HEK293 (cell line): ENCODE measurements at regions not wholly inside any gene's neighbourhood (a gene's known extent, or its start where the extent isn't known, plus 50 kb on each side); places are given as distances from the start of the nearest gene placed in this dataset.

Experiments
- CTCF ChIA-PET: fragments of 350-600 bp; formaldehyde crosslinking; extraction: SDS; loops from one replicate; lab custom pipeline; 2021; ENCODE audit warnings: antibody characterized with exemption; lab: Yijun Ruan, JAX
- POLR2A ChIA-PET: fragments of 300-600 bp; formaldehyde crosslinking; extraction: SDS; loops from one replicate; lab custom pipeline; 2020; ENCODE audit warnings: antibody characterized with exemption, inconsistent platforms; lab: Yijun Ruan, JAX
- H3K27ac ChIP-seq: fragments of 200-500 bp; sonication (Bioruptor generic); 2 replicates; pipeline ENCODE4 v1.5.1; 2014; ENCODE audit warnings: low read depth, low read length, control low read depth, inconsistent platforms; ENCODE audit errors: extremely low read depth
- H3K36me3 ChIP-seq, 2 experiments: fragments of 200-500 bp in 1 of 2; sonication (Bioruptor generic) in 1 of 2; 1 replicate in 1 of 2; 2 replicates in 1 of 2; pipeline ENCODE4 v1.5.1; 2014 to 2017; ENCODE audit warnings: inconsistent platforms in 2 of 2, low read length in 2 of 2; ENCODE audit not compliant: control insufficient read depth in 2 of 2, insufficient read depth in 1 of 2
- H3K4me1 ChIP-seq: fragments of 200-500 bp; sonication (Bioruptor generic); 2 replicates; pipeline ENCODE4 v1.5.1; 2014; ENCODE audit warnings: mild to moderate bottlenecking, low read length, inconsistent platforms; ENCODE audit not compliant: control insufficient read depth, insufficient read depth
- H3K4me3 ChIP-seq: 2 replicates; pipeline ENCODE4 v1.5.1; 2011; ENCODE audit warnings: low read depth, mild to moderate bottlenecking, control low read depth, low read length, moderate library complexity
- H3K9me3 ChIP-seq: fragments of 200-500 bp; sonication (Bioruptor generic); 2 replicates; pipeline ENCODE4 v1.5.1; 2014; ENCODE audit warnings: low read depth, low read length, inconsistent platforms; ENCODE audit not compliant: control insufficient read depth, insufficient read depth
- MEIS1 ChIP-seq: sonication (generic); formaldehyde crosslinking; IDR thresholded peaks from 2 replicates; pipeline ENCODE4 v1.8.1; 2022; ENCODE audit warnings: missing genetic modification reagents, mild to moderate bottlenecking, borderline replicate concordance
- REPIN1 ChIP-seq: fragments of 450-650 bp; formaldehyde crosslinking; IDR thresholded peaks from 2 replicates; pipeline ENCODE4 v1.5.1; 2017; ENCODE audit warnings: missing biosample characterization, missing genetic modification characterization, low read depth
- SP7 ChIP-seq: fragments of 450-650 bp; formaldehyde crosslinking; IDR thresholded peaks from 2 replicates; pipeline ENCODE4 v1.5.1; 2016; ENCODE audit warnings: missing biosample characterization, missing genetic modification characterization
- ZBTB17 ChIP-seq: fragments of 450-650 bp; formaldehyde crosslinking; IDR thresholded peaks from 2 replicates; pipeline ENCODE4 v1.5.1; 2016; ENCODE audit warnings: missing biosample characterization, missing genetic modification characterization
- ZBTB8A ChIP-seq: fragments of 450-650 bp; formaldehyde crosslinking; IDR thresholded peaks from 2 replicates; pipeline ENCODE4 v1.5.1; 2016; ENCODE audit warnings: missing biosample characterization, missing genetic modification characterization
- ZNF112 ChIP-seq: fragments of 450-650 bp; formaldehyde crosslinking; IDR thresholded peaks from 2 replicates; pipeline ENCODE4 v1.5.0; 2017; ENCODE audit warnings: missing biosample characterization, missing genetic modification characterization
- ZNF114 ChIP-seq: fragments of 450-650 bp; formaldehyde crosslinking; IDR thresholded peaks from 2 replicates; pipeline ENCODE4 v1.5.0; 2017; ENCODE audit warnings: missing biosample characterization, missing genetic modification characterization
- ZNF221 ChIP-seq: fragments of 450-650 bp; formaldehyde crosslinking; IDR thresholded peaks from 2 replicates; pipeline ENCODE4 v1.5.1; 2017; ENCODE audit warnings: missing biosample characterization, missing genetic modification characterization, borderline replicate concordance
- ZNF239 ChIP-seq: fragments of 450-650 bp; formaldehyde crosslinking; IDR thresholded peaks from 2 replicates; pipeline ENCODE4 v1.5.1; 2016; ENCODE audit warnings: missing biosample characterization, missing genetic modification characterization
- ZNF292 ChIP-seq: fragments of 450-650 bp; formaldehyde crosslinking; IDR thresholded peaks from 2 replicates; pipeline ENCODE4 v1.5.1; 2016; ENCODE audit warnings: low read depth, missing biosample characterization, missing genetic modification characterization, borderline replicate concordance
- ZNF350 ChIP-seq: fragments of 450-650 bp; formaldehyde crosslinking; IDR thresholded peaks from 2 replicates; pipeline ENCODE4 v1.5.0; 2017; ENCODE audit warnings: missing biosample characterization, mild to moderate bottlenecking, missing genetic modification characterization
- ZNF473 ChIP-seq: fragments of 450-650 bp; formaldehyde crosslinking; IDR thresholded peaks from 2 replicates; pipeline ENCODE4 v1.5.1; 2017; ENCODE audit warnings: missing biosample characterization, missing genetic modification characterization
- ZNF544 ChIP-seq: fragments of 450-650 bp; formaldehyde crosslinking; IDR thresholded peaks from 2 replicates; pipeline ENCODE4 v1.5.0; 2017; ENCODE audit warnings: missing biosample characterization, missing genetic modification characterization
- ZNF549 ChIP-seq: fragments of 450-650 bp; IDR thresholded peaks from 2 replicates; pipeline ENCODE4 v1.5.1; 2018; ENCODE audit warnings: missing biosample characterization, missing genetic modification characterization, mild to moderate bottlenecking, inconsistent platforms, moderate library complexity
- ZNF621 ChIP-seq: fragments of 450-650 bp; formaldehyde crosslinking; IDR thresholded peaks from 2 replicates; pipeline ENCODE4 v1.5.1; 2017; ENCODE audit warnings: missing biosample characterization, missing genetic modification characterization
- ZNF624 ChIP-seq: fragments of 450-650 bp; formaldehyde crosslinking; IDR thresholded peaks from 2 replicates; pipeline ENCODE4 v1.5.1; 2017; ENCODE audit warnings: missing biosample characterization, missing genetic modification characterization
- ZNF776 ChIP-seq: fragments of 450-650 bp; formaldehyde crosslinking; IDR thresholded peaks from 2 replicates; pipeline ENCODE4 v1.5.0; 2017; ENCODE audit warnings: missing biosample characterization, missing genetic modification characterization, borderline replicate concordance
- TF ChIP-seq, protein P1 (sequence below): fragments of 450-650 bp; formaldehyde crosslinking; IDR thresholded peaks from 2 replicates; pipeline ENCODE4 v1.5.1; 2016; ENCODE audit warnings: missing biosample characterization, missing genetic modification characterization
- TF ChIP-seq, protein P2 (sequence below): fragments of 450-650 bp; formaldehyde crosslinking; IDR thresholded peaks from 2 replicates; pipeline ENCODE4 v1.5.1; 2017; ENCODE audit warnings: missing biosample characterization, missing genetic modification characterization

DNA sequence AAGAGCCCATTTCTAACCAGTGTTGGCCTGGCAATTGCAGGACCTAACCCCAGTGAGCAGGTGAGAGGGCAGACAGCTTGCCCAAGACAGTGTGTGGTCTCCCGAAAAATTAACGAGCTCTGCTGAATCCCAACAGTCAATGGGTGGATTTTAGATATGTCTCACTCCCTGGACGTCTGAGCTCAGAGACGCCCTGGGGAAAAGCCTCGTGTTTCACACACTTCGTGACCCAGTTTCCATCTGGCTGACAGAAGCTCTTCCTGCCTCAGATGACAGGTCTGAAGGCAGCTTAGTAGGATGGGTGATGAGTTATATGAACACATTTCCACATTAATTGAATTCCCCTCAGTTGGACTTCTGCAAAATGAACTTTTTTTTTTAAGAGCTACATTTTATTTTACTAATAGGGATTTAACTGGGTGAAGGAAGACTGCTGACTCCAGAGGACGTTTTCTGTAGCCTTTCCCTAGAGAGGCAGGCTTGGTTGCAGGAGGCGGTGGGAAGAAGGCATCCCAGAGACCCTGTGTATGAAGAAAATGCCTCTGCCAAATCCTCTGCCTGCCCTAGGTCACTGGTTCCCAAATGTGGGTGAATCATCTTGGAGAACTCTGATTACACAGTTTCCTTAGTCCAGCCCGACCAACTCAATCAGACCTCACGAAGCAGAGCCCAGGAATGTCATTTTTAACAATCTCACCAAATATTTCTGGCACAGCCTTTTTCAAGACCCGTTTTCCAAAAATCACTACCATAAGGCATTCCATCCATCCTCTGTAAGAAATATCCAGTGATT is 71.7 kb upstream of the LY86 start:
- POLR2A ChIA-PET: interaction anchor here (0.6 kb wide), 1 partner anchor 206 kb away, joined by 3 read pairs; no protein-coding TSS in a partner anchor
- CTCF ChIA-PET: interaction anchor here (0.7 to 2.7 kb wide), 2 partner anchors 30 to 158 kb away, joined by 3 to 9 read pairs; no protein-coding TSS in a partner anchor
- no peaks in the 10 kb centered on the region for H3K4me1 ChIP-seq
- no peaks in the 10 kb centered on the region for H3K36me3 ChIP-seq
- H3K27ac ChIP-seq: no peak overlapping the region
- TF ChIP-seq ZNF624 (tag by site-specific recombination) (no peak), ZBTB17 (tag by site-specific recombination) (no peak), ZNF114 (no peak), ZNF239 (tag by site-specific recombination) (no peak), ZBTB8A (tag by site-specific recombination) (no peak), ZNF473 (tag by site-specific recombination) (no peak), SP7 (tag by site-specific recombination) (no peak), ZNF221 (tag by site-specific recombination) (no peak), ZNF776 (tag by site-specific recombination) (no peak)
- TF ChIP-seq, protein P1, sequence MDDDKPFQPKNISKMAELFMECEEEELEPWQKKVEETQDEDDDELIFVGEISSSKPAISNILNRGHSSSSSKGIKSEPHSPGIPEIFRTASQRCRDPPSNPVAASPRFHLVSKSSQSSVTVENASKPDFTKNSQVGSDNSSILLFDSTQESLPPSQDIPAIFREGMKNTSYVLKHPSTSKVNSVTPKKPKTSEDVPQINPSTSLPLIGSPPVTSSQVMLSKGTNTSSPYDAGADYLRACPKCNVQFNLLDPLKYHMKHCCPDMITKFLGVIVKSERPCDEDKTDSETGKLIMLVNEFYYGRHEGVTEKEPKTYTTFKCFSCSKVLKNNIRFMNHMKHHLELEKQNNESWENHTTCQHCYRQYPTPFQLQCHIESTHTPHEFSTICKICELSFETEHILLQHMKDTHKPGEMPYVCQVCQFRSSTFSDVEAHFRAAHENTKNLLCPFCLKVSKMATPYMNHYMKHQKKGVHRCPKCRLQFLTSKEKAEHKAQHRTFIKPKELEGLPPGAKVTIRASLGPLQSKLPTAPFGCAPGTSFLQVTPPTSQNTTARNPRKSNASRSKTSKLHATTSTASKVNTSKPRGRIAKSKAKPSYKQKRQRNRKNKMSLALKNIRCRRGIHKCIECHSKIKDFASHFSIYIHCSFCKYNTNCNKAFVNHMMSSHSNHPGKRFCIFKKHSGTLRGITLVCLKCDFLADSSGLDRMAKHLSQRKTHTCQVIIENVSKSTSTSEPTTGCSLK: no peak
- H3K9me3 ChIP-seq: no peaks in the 10 kb centered on the region
- no peak overlapping the region for H3K4me3 ChIP-seq

DNA sequence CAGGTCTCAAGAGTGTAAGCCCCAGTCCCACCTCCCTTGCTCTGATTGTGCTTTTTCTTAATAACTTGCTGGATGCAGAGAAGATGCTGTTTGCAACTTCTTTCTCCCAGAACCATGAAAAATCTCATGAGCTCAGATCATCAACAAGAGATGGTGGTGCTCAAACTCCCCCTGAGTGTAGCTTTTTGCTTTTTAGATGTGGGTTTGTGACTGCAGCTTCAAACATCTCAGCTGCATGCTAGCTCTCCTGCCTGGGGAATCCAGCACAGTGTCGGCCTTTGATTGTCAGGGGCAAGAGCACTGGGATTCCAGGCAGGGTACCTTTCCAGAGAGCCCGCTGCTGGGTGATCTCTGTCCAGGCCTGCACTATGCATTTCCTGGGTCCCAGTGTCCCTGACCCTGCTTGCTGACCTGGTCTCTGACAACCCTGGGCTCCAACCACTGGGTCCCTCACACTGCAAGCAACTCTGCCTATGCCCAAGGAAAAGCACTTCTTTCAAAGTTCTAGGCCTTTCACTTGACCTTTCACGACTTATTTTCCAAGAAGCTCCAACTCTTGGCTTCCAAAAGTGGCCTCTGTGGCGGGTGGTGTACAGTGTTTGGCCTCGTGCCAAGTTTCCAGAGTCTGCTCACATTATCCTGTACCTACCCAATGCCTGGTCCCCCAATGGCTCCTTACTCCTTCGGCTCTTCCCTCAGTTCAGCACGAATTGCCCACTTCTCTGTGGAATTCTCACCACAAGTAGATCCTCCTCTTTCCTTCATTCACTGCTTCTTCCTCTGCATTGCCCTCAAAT is 69.7 kb upstream of the LY86 start:
- CTCF ChIA-PET: interaction anchor here (1.1 to 2.7 kb wide), 2 partner anchors 28 to 462 kb away, joined by 3 to 9 read pairs; no protein-coding TSS in a partner anchor

DNA sequence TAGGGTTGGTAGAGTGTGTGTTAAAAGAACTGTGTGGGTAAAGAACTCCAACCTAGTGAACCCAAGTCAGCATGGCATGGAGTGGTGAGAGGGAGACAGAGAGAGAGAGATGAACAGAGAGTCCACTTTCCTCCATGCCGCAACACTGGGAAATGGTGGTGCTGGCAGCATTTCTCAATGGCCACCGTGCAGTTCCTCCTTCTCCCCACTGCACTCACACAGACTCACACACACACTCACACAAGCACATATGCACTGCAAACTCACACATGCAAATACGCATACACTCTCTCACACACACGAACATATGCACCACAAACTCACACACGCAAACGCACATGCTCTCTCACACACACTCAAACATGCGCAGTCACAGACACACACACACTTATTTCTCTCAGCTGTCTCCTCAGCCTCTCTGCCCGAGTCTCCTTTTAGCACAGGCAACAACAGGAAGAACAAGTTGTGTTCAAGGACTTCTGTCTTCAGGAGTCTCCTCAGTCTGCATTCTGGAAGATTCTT is 66.5 kb upstream of the LY86 start:
- POLR2A ChIA-PET: no interaction called here
- Histone ChIP-seq H3K27ac (no peak overlapping the region), H3K4me3 (no peak overlapping the region), H3K9me3 (no peaks in the 10 kb centered on the region), H3K36me3 (no peaks in the 10 kb centered on the region), H3K4me1 (no peaks in the 10 kb centered on the region)
- CTCF ChIA-PET: no interaction called here
- TF ChIP-seq ZNF292 (tag by site-specific recombination): no peak
- TF ChIP-seq, protein P1: no peak
- TF ChIP-seq, protein P2, sequence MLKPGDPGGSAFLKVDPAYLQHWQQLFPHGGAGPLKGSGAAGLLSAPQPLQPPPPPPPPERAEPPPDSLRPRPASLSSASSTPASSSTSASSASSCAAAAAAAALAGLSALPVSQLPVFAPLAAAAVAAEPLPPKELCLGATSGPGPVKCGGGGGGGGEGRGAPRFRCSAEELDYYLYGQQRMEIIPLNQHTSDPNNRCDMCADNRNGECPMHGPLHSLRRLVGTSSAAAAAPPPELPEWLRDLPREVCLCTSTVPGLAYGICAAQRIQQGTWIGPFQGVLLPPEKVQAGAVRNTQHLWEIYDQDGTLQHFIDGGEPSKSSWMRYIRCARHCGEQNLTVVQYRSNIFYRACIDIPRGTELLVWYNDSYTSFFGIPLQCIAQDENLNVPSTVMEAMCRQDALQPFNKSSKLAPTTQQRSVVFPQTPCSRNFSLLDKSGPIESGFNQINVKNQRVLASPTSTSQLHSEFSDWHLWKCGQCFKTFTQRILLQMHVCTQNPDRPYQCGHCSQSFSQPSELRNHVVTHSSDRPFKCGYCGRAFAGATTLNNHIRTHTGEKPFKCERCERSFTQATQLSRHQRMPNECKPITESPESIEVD (tag by site-specific recombination): no peak
- TF ChIP-seq MEIS1 (CRISPR knock-in tag): no peak
- TF ChIP-seq ZNF621: no peak
- TF ChIP-seq ZNF350 (tag by site-specific recombination): no peak
- no peak for TF ChIP-seq ZNF549

More for the DNA sequence above, 69.7 kb upstream of the LY86 start:
- Histone ChIP-seq H3K4me3 (no peak overlapping the region), H3K36me3 (no peaks in the 10 kb centered on the region), H3K9me3 (no peaks in the 10 kb centered on the region), H3K4me1 (no peaks in the 10 kb centered on the region), H3K27ac (no peak overlapping the region)
- POLR2A ChIA-PET: no interaction called here
- TF ChIP-seq ZNF544 (tag by site-specific recombination): peak; percentile 64; the same call in 1 of the 2 replicates
- TF ChIP-seq REPIN1 (tag by site-specific recombination): no peak
- 0 out of 2 replicates have a peak, but pooled peaks have one; percentile 46 for TF ChIP-seq ZNF112
- TF ChIP-seq, all 188 proteins: peak for 2
